ENCODE measurements at regions not wholly inside any gene's neighbourhood (a gene's known extent, or its start where the extent isn't known, plus 50 kb on each side); places are given as distances from the start of the nearest gene placed in this dataset.

- TF ChIP-seq ARID3A (IDR thresholded peaks at IDR 0.05; ENCODE audit: low read depth, low read length) (no peak), SOX13 (IDR thresholded peaks at IDR 0.05) (no peak), SOX13 (CRISPR knock-in tag; conservative IDR thresholded peaks at IDR 0.05 in 1 of 2, IDR thresholded peaks at IDR 0.05 in 1 of 2) (peak in 1 of 2 experiments; percentile 12; a peak in 1 of 4 replicates), ZNF597 (CRISPR knock-in tag; IDR thresholded peaks at IDR 0.05) (no peak), ZBTB46 (CRISPR knock-in tag; IDR thresholded peaks at IDR 0.05; ENCODE audit: borderline replicate concordance) (no peak), TOPORS (CRISPR knock-in tag; IDR thresholded peaks at IDR 0.05) (no peak), MXD1 (CRISPR knock-in tag; IDR thresholded peaks at IDR 0.05) (no peak), ZNF788 (CRISPR knock-in tag; IDR thresholded peaks at IDR 0.05; ENCODE audit: borderline replicate concordance) (no peak), KLF13 (CRISPR knock-in tag; IDR thresholded peaks at IDR 0.05) (no peak), ZNF747 (CRISPR knock-in tag; IDR thresholded peaks at IDR 0.05; ENCODE audit: borderline replicate concordance) (no peak), HMG20A (CRISPR knock-in tag; IDR thresholded peaks at IDR 0.05; ENCODE audit: borderline replicate concordance) (no peak), ZFP1 (CRISPR knock-in tag; IDR thresholded peaks at IDR 0.05) (no peak), IRF9 (CRISPR knock-in tag; IDR thresholded peaks at IDR 0.05; ENCODE audit: borderline replicate concordance) (no peak), ZSCAN5A (CRISPR knock-in tag; IDR thresholded peaks at IDR 0.05; ENCODE audit: borderline replicate concordance) (no peak), ZNF235 (CRISPR knock-in tag; IDR thresholded peaks at IDR 0.05; ENCODE audit: borderline replicate concordance) (no peak), SPEN (CRISPR knock-in tag; IDR thresholded peaks at IDR 0.05; ENCODE audit: low read depth) (no peak), ZNF615 (CRISPR knock-in tag; IDR thresholded peaks at IDR 0.05; ENCODE audit: borderline replicate concordance) (no peak), ZFX (CRISPR knock-in tag; IDR thresholded peaks at IDR 0.05; ENCODE audit: low read depth) (peak; percentile 33; the same call in 1 of the 2 replicates), NFYC (CRISPR knock-in tag; IDR thresholded peaks at IDR 0.05) (no peak), ETV6 (CRISPR knock-in tag; conservative IDR thresholded peaks at IDR 0.05) (no peak), KLF16 (CRISPR knock-in tag; IDR thresholded peaks at IDR 0.05) (no peak), ZNF207 (IDR thresholded peaks at IDR 0.05; ENCODE audit: borderline replicate concordance) (no peak)
These were observed 134.7 kb upstream of the DMRT1 start (continued) for GRCh38 chr9:706606-707459.

Measured in HepG2 (cell line).